Activated T-helper 2 cell treated with anti-CD3 and anti-CD28 coated beads, Interferon-gamma antibody, Interleukin-2, Interleukin-4, amounts not matched to agents 10 μg/mL and 5 μg/mL and 100 μg/mL, durations not matched to agents 14 hours and 24 hours and 36 hours (primary cell): ENCODE measurements at regions not wholly inside any gene's neighbourhood (a gene's known extent, or its start where the extent isn't known, plus 50 kb on each side); places are given as distances from the start of the nearest gene placed in this dataset.

Source experiments
- DNase-seq: peaks from one replicate; pipeline ENCODE4 v3.0.0; 2021; ENCODE audit warnings: low spot score
- H3K27ac Mint-ChIP-seq: one replicate; pipeline ENCODE4 v1.8.0; 2021; ENCODE audit warnings: mixed read lengths
- H3K27me3 Mint-ChIP-seq: one replicate; pipeline ENCODE4 v1.8.0; 2021; ENCODE audit warnings: low read depth, mixed read lengths
- H3K36me3 Mint-ChIP-seq: one replicate; pipeline ENCODE4 v1.8.0; 2021; ENCODE audit warnings: low read depth, mixed read lengths
- H3K4me1 Mint-ChIP-seq: one replicate; pipeline ENCODE4 v1.8.0; 2021; ENCODE audit warnings: low read depth, mixed read lengths
- H3K4me3 Mint-ChIP-seq: one replicate; pipeline ENCODE4 v1.8.0; 2021; ENCODE audit warnings: low read depth, mild to moderate bottlenecking, moderate library complexity, mixed read lengths
- H3K9me3 Mint-ChIP-seq: one replicate; pipeline ENCODE4 v1.8.0; 2021; ENCODE audit warnings: mixed read lengths
- intact Hi-C: fragments of 100-400 bp; cut with micrococcal nuclease; formaldehyde crosslinking; loops from one replicate; pipeline ENCODE4 v1.15.1; 2023

GRCh38 chr14:100391724-100392123 is 68.6 kb downstream of the SLC25A47 start:
- no peaks in the 10 kb centered on the region for H3K36me3 Mint-ChIP-seq
- H3K4me1 Mint-ChIP-seq: peaks cover 9% of the 10 kb centered on the region
- no peaks in the 10 kb centered on the region for H3K27me3 Mint-ChIP-seq
- no peak overlapping the region for H3K4me3 Mint-ChIP-seq
- no peak overlapping the region for H3K27ac Mint-ChIP-seq
- intact Hi-C loops: no loop called here
- no peaks in the 10 kb centered on the region for H3K9me3 Mint-ChIP-seq
- no peak for DNase-seq

GRCh38 chr14:100392356-100392755 is 69.2 kb downstream of the SLC25A47 start:
- Mint-ChIP-seq H3K27me3 (no peaks in the 10 kb centered on the region), H3K27ac (no peak overlapping the region), H3K4me3 (no peak overlapping the region), H3K4me1 (peaks cover 9% of the 10 kb centered on the region), H3K36me3 (no peaks in the 10 kb centered on the region), H3K9me3 (no peaks in the 10 kb centered on the region)
- DNase-seq: no peak
- intact Hi-C loops: no loop called here

- H3K4me3 Mint-ChIP-seq: no peak overlapping the region
- H3K4me1 Mint-ChIP-seq: peaks cover 6% of the 10 kb centered on the region
- no peaks in the 10 kb centered on the region for H3K9me3 Mint-ChIP-seq
- H3K27ac Mint-ChIP-seq: no peak overlapping the region
- no peaks in the 10 kb centered on the region for H3K36me3 Mint-ChIP-seq
- DNase-seq: no peak
- no peaks in the 10 kb centered on the region for H3K27me3 Mint-ChIP-seq
- intact Hi-C loops: no loop called here
Measured at GRCh38 chr14:100393362-100393761, 70.2 kb downstream of the SLC25A47 start.

DNA sequence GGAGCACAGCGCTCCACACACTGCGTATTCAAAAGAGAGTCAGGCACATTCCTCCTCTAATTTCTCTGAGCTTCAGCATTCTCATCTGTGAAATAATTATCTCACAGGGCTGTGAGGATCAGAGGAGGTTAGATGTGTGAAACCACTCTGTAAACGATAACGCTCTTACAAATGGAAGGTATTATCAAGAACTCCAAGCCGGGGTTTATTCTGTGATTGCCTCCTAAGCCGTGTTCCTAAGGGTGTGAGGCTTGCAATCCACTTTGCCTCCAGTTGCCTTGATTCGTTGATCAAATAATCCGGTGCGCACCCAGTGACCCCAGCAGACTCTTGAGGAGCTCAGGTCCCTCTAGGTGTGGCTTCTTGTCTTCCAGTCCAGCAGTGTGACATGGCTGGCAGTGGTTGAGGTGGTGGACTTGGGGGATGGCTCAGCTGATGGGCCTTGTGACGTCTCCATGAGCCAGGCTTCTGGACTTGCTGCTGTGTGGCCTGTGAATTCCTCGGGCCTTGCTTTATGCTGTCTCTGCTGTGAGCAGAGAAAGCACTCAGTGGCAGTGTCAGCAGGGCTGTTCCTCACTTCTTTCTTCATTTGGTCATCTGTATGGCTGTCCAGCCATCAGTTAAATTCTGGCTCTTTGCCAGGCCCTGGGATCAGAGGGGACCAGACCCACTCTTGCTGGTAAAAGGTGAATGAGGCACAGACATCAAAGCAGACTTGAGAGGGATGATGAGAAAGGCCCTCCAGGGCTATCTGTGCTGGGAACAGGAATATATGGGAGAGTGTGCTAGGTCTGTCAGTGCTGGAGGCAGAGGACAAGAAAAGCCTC is 71.0 kb downstream of the SLC25A47 start:
- Mint-ChIP-seq H3K27me3 (no peaks in the 10 kb centered on the region), H3K9me3 (no peaks in the 10 kb centered on the region), H3K36me3 (no peaks in the 10 kb centered on the region), H3K4me1 (peaks cover 4% of the 10 kb centered on the region), H3K4me3 (no peak overlapping the region), H3K27ac (no peak overlapping the region)
- intact Hi-C loops: no loop called here
- no peak for DNase-seq

- DNase-seq: no peak
- no peak overlapping the region for H3K27ac Mint-ChIP-seq
- H3K9me3 Mint-ChIP-seq: no peaks in the 10 kb centered on the region
- peaks cover 4% of the 10 kb centered on the region for H3K4me1 Mint-ChIP-seq
- H3K36me3 Mint-ChIP-seq: no peaks in the 10 kb centered on the region
- intact Hi-C loops: no loop called here
- H3K4me3 Mint-ChIP-seq: no peak overlapping the region
- no peaks in the 10 kb centered on the region for H3K27me3 Mint-ChIP-seq
Measured at GRCh38 chr14:100394886-100395672, 71.9 kb downstream of the SLC25A47 start.

GRCh38 chr14:100396266-100396795 is 73.2 kb downstream of the SLC25A47 start:
- Mint-ChIP-seq H3K4me3 (no peak overlapping the region), H3K27me3 (no peaks in the 10 kb centered on the region), H3K27ac (no peak overlapping the region), H3K9me3 (no peaks in the 10 kb centered on the region), H3K4me1 (peaks cover 1% of the 10 kb centered on the region), H3K36me3 (no peaks in the 10 kb centered on the region)
- DNase-seq: no peak
- intact Hi-C loops: no loop called here

- no peak overlapping the region for H3K4me3 Mint-ChIP-seq
- no peaks in the 10 kb centered on the region for H3K27me3 Mint-ChIP-seq
- H3K9me3 Mint-ChIP-seq: no peaks in the 10 kb centered on the region
- peaks cover 1% of the 10 kb centered on the region for H3K4me1 Mint-ChIP-seq
- no peak overlapping the region for H3K27ac Mint-ChIP-seq
- intact Hi-C loops: no loop called here
- DNase-seq: no peak
- H3K36me3 Mint-ChIP-seq: no peaks in the 10 kb centered on the region
Measured at GRCh38 chr14:100397005-100397404, 73.9 kb downstream of the SLC25A47 start.

- H3K36me3 Mint-ChIP-seq: no peaks in the 10 kb centered on the region
- intact Hi-C loops: no loop called here
- no peaks in the 10 kb centered on the region for H3K27me3 Mint-ChIP-seq
- no peak overlapping the region for H3K27ac Mint-ChIP-seq
- DNase-seq: no peak
- H3K9me3 Mint-ChIP-seq: no peaks in the 10 kb centered on the region
- H3K4me1 Mint-ChIP-seq: no peaks in the 10 kb centered on the region
- no peak overlapping the region for H3K4me3 Mint-ChIP-seq
Measured at GRCh38 chr14:100398044-100398443, 74.9 kb downstream of the SLC25A47 start.

GRCh38 chr14:100399052-100399849 is 76.1 kb downstream of the SLC25A47 start:
- intact Hi-C loops: no loop called here
- no peaks in the 10 kb centered on the region for H3K36me3 Mint-ChIP-seq
- DNase-seq: no peak
- H3K9me3 Mint-ChIP-seq: no peaks in the 10 kb centered on the region
- no peaks in the 10 kb centered on the region for H3K4me1 Mint-ChIP-seq
- no peak overlapping the region for H3K27ac Mint-ChIP-seq
- H3K4me3 Mint-ChIP-seq: no peak overlapping the region
- H3K27me3 Mint-ChIP-seq: no peaks in the 10 kb centered on the region

GRCh38 chr14:100400115-100400514 is 77.0 kb downstream of the SLC25A47 start:
- no peaks in the 10 kb centered on the region for H3K9me3 Mint-ChIP-seq
- H3K27ac Mint-ChIP-seq: no peak overlapping the region
- H3K36me3 Mint-ChIP-seq: no peaks in the 10 kb centered on the region
- intact Hi-C loops: no loop called here
- no peak overlapping the region for H3K4me3 Mint-ChIP-seq
- no peaks in the 10 kb centered on the region for H3K4me1 Mint-ChIP-seq
- H3K27me3 Mint-ChIP-seq: no peaks in the 10 kb centered on the region
- DNase-seq: no peak

- H3K27ac Mint-ChIP-seq: no peak overlapping the region
- no peaks in the 10 kb centered on the region for H3K36me3 Mint-ChIP-seq
- no peaks in the 10 kb centered on the region for H3K9me3 Mint-ChIP-seq
- H3K4me3 Mint-ChIP-seq: no peak overlapping the region
- no peak for DNase-seq
- intact Hi-C loops: no loop called here
- H3K4me1 Mint-ChIP-seq: peaks cover 5% of the 10 kb centered on the region
- no peaks in the 10 kb centered on the region for H3K27me3 Mint-ChIP-seq
Measured at GRCh38 chr14:100401031-100401692, 78.0 kb downstream of the SLC25A47 start.

GRCh38 chr14:100401792-100402191 is 78.7 kb downstream of the SLC25A47 start:
- intact Hi-C loops: no loop called here
- Mint-ChIP-seq H3K4me3 (no peak overlapping the region), H3K4me1 (peaks cover 11% of the 10 kb centered on the region), H3K27ac (no peak overlapping the region), H3K36me3 (no peaks in the 10 kb centered on the region), H3K9me3 (no peaks in the 10 kb centered on the region), H3K27me3 (no peaks in the 10 kb centered on the region)
- DNase-seq: no peak
